HFF-Myc (cell line): ENCODE measurements at regions not wholly inside any gene's neighbourhood (a gene's known extent, or its start where the extent isn't known, plus 50 kb on each side); places are given as distances from the start of the nearest gene placed in this dataset.

ENCODE experiments used
- DNase-seq: peaks from one replicate; pipeline ENCODE4 v3.0.0-alpha.2; 2011; ENCODE audit warnings: low read depth; ENCODE audit errors: extremely low read depth
- H3K4me3 ChIP-seq: replicated peaks from 2 replicates; pipeline ENCODE4 v1.5.1; 2011; ENCODE audit warnings: low read depth, mild to moderate bottlenecking, control low read depth, low read length
- CTCF ChIP-seq: IDR thresholded peaks from 2 replicates; pipeline ENCODE4 v1.5.1; 2012; ENCODE audit warnings: mild to moderate bottlenecking, low read depth, low read length, control low read depth; ENCODE audit errors: missing control alignments

- no peak for TF ChIP-seq CTCF
- H3K4me3 ChIP-seq, result no peak overlapping the region
- DNase-seq, result no peak
These were observed 198.7 kb upstream of the ASCC3 start for GRCh38 chr6:101079696-101080270.

GRCh38 chr6:101080597-101080996, 199.5 kb upstream of the ASCC3 start:
- DNase-seq, result no peak
- no peak for TF ChIP-seq CTCF
- H3K4me3 ChIP-seq, result no peak overlapping the region

- no peak for TF ChIP-seq CTCF
- no peak overlapping the region for H3K4me3 ChIP-seq
These were observed 202.5 kb upstream of the ASCC3 start for GRCh38 chr6:101083533-101084175.

GRCh38 chr6:101085327-101085726, 204.2 kb upstream of the ASCC3 start:
- H3K4me3 ChIP-seq, result no peak overlapping the region
- TF ChIP-seq CTCF, result no peak
- no peak for DNase-seq

More at GRCh38 chr6:101083533-101084175, 202.5 kb upstream of the ASCC3 start:
- no peak for DNase-seq

- TF ChIP-seq CTCF, result no peak
- DNase-seq, result no peak
- no peak overlapping the region for H3K4me3 ChIP-seq
These were observed 205.3 kb upstream of the ASCC3 start for GRCh38 chr6:101086473-101086872.

GRCh38 chr6:101088594-101088993, 207.5 kb upstream of the ASCC3 start:
- DNase-seq, result no peak
- no peak for TF ChIP-seq CTCF
- H3K4me3 ChIP-seq, result no peak overlapping the region
